ENCODE measurements at regions not wholly inside any gene's neighbourhood (a gene's known extent, or its start where the extent isn't known, plus 50 kb on each side); places are given as distances from the start of the nearest gene placed in this dataset.

DNA sequence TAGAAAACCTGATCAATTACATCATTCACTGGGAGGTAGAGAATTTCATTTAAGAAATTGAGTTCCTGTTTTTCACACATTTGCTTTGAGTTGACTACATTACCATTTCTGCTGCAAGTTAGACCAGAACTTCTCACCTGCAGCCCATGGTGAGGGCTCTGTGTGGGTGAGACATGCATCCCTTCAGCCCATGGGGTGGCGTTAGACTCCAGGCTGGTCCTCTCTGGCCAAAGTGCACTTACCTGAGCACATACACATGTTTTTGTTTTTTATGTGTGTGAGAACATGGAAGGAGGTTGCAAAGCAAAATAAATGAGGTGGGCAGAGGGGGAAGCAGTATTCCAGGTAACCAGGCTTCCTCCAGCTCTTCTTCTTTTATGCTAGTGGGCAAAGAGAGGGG, 470.2 kb downstream of the PMP22 start:
- Histone ChIP-seq H2AFZ (ENCODE audit: low read depth, low read length) (no peak overlapping the region), H3K4me1 (ENCODE audit: insufficient read depth, low read length) (peaks cover 12% of the 10 kb centered on the region), H3K36me3 (ENCODE audit: insufficient read depth, low read length) (no peaks in the 10 kb centered on the region), H3K9me3 (ENCODE audit: low read length) (no peaks in the 10 kb centered on the region), H3K4me3 (ENCODE audit: low read length) (no peak overlapping the region), H3K27me3 (ENCODE audit: insufficient read depth, low read length) (no peaks in the 10 kb centered on the region)

DNA sequence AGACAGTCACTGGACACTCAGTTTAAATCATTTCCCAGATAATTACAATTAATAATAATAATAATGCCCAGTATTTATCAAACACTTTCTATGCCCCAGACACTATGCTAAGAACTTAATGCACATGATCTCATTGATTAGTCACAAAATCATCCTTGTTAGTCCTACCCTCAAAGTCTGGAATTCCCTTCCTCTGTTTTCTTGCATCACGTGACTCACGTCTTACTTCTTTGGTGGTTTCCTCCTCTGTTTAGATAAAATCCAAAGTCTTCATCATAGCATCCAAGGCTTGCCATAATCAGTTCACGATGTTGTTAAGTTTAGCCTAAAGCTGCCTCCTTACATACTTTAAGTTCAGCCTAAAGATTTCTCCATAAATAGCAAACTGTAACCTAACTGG, 471.9 kb downstream of the PMP22 start:
- Histone ChIP-seq H2AFZ (ENCODE audit: low read depth, low read length) (no peak overlapping the region), H3K27me3 (ENCODE audit: insufficient read depth, low read length) (no peaks in the 10 kb centered on the region), H3K4me3 (ENCODE audit: low read length) (no peak overlapping the region), H3K4me1 (ENCODE audit: insufficient read depth, low read length) (peaks cover 15% of the 10 kb centered on the region), H3K9me3 (ENCODE audit: low read length) (no peaks in the 10 kb centered on the region), H3K36me3 (ENCODE audit: insufficient read depth, low read length) (no peaks in the 10 kb centered on the region)

GRCh38 chr17:14792746-14793145, 472.4 kb downstream of the PMP22 start:
- peaks cover 15% of the 10 kb centered on the region for H3K4me1 ChIP-seq (ENCODE audit: insufficient read depth, low read length)
- H3K36me3 ChIP-seq (ENCODE audit: insufficient read depth, low read length): no peaks in the 10 kb centered on the region
- H3K4me3 ChIP-seq (ENCODE audit: low read length): no peak overlapping the region
- no peaks in the 10 kb centered on the region for H3K27me3 ChIP-seq (ENCODE audit: insufficient read depth, low read length)
- H2AFZ ChIP-seq (ENCODE audit: low read depth, low read length): no peak overlapping the region
- no peaks in the 10 kb centered on the region for H3K9me3 ChIP-seq (ENCODE audit: low read length)

DNA sequence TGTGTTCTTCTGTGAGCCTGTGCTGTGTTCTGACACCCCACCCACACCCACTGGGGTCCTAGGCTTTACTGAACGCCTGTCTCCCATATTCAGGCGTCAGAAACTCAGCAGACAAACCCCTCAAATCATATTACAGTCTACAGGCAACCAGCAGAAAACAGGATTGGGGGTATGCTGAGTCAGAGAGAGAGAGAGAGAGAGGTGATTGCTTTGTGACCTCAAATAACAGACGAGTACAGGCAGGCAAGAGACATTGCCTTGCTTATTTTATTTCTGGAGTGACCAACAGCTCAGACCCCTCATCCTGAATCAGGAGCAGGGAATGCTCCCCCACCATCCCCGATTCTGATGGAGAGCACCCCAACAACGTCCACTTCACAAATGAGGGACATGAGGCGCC, 473.9 kb downstream of the PMP22 start:
- Histone ChIP-seq H3K36me3 (ENCODE audit: insufficient read depth, low read length) (no peaks in the 10 kb centered on the region), H3K4me3 (ENCODE audit: low read length) (no peak overlapping the region), H3K27me3 (ENCODE audit: insufficient read depth, low read length) (no peaks in the 10 kb centered on the region), H3K4me1 (ENCODE audit: insufficient read depth, low read length) (peaks cover 15% of the 10 kb centered on the region), H2AFZ (ENCODE audit: low read depth, low read length) (no peak overlapping the region), H3K9me3 (ENCODE audit: low read length) (no peaks in the 10 kb centered on the region)

- Histone ChIP-seq H3K4me1 (ENCODE audit: insufficient read depth, low read length) (peaks cover 15% of the 10 kb centered on the region), H3K27me3 (ENCODE audit: insufficient read depth, low read length) (no peaks in the 10 kb centered on the region), H3K9me3 (ENCODE audit: low read length) (no peaks in the 10 kb centered on the region), H3K4me3 (ENCODE audit: low read length) (no peak overlapping the region), H3K36me3 (ENCODE audit: insufficient read depth, low read length) (no peaks in the 10 kb centered on the region), H2AFZ (ENCODE audit: low read depth, low read length) (no peak overlapping the region)
Observed at GRCh38 chr17:14790521-14790920, 474.6 kb downstream of the PMP22 start.

DNA sequence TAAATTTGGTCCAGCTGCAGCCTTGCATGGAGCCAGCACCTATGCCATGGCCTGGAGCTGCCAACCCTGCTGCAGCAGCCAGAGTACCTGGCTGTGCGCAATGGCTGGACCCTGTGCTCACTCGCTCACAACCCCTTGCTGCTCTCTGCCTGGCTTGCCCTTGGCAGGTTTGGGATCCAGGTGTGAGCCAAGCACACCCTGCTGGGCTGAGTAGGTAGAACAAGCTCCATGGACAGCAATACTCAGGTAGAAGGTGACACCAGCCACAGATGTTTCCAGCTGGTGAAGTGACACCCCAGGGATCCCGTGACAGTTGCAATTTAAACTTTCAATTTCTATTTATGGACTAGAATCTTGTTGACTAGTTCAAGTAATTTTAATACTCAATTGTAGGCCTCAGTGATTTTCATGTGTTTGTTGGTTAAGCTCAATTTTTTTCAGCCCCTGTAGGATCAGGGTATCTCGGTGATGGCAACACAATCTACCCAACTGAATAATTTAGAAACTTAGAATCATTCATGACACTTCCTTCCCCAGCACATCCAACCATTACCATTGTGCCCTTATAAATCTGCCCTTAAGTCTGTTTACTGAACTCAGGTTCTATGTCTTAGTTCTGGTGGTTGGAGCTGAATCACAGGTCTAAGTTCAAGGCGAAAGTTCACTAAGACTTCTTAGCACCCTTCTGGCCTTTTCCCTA, 480.0 kb downstream of the PMP22 start:
- H2AFZ ChIP-seq (ENCODE audit: low read depth, low read length): no peak overlapping the region

GRCh38 chr17:14781123-14781522, 480.2 kb downstream of the HS3ST3B1 start:
- peaks cover 11% of the 10 kb centered on the region for H3K9me3 ChIP-seq (ENCODE audit: low read length)

More for the DNA sequence above, 480.0 kb downstream of the PMP22 start:
- H3K27me3 ChIP-seq (ENCODE audit: insufficient read depth, low read length): no peaks in the 10 kb centered on the region
- H3K36me3 ChIP-seq (ENCODE audit: insufficient read depth, low read length): no peaks in the 10 kb centered on the region
- H3K4me1 ChIP-seq (ENCODE audit: insufficient read depth, low read length): peaks cover 19% of the 10 kb centered on the region
- H3K4me3 ChIP-seq (ENCODE audit: low read length): no peak overlapping the region
- H3K9me3 ChIP-seq (ENCODE audit: low read length): peaks cover 11% of the 10 kb centered on the region

DNA sequence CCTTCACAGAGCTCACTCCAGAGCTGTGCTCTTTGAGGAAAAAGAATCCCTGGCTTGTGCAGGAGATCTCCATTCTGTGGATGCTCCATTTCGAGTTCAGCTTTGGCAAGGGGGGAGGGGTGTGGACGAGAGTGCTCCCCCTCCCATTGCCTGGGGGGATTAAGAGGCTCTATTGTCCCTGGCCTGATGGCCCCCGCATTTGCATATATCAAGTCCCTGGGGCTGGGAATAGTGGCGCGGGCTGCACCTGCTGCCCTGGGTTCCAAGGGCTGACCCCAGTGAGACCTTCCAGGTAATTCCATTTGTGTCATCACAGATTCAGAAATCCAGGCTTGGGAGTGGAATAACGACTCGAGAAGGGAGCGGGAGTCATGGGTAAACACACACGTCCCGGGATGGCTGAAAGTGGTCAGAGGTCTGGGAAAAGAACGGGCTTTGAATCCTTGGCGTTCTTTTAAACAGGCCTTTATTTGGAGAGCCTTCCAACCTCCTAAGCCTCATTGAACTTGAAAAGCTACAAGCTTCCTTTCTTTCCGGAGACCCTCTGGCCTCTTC, 479.3 kb downstream of the HS3ST3B1 start:
- H3K36me3 ChIP-seq (ENCODE audit: insufficient read depth, low read length): no peaks in the 10 kb centered on the region
- H2AFZ ChIP-seq (ENCODE audit: low read depth, low read length): peak overlapping the region; percentile 2
- peak overlapping the region; percentile 32 for H3K4me3 ChIP-seq (ENCODE audit: low read length)
- no peaks in the 10 kb centered on the region for H3K27me3 ChIP-seq (ENCODE audit: insufficient read depth, low read length)
- peaks cover 12% of the 10 kb centered on the region for H3K9me3 ChIP-seq (ENCODE audit: low read length)
- H3K4me1 ChIP-seq (ENCODE audit: insufficient read depth, low read length): peaks cover 40% of the 10 kb centered on the region

More at GRCh38 chr17:14781123-14781522, 480.2 kb downstream of the HS3ST3B1 start:
- Histone ChIP-seq H3K4me1 (ENCODE audit: insufficient read depth, low read length) (peaks cover 40% of the 10 kb centered on the region), H3K4me3 (ENCODE audit: low read length) (no peak overlapping the region), H3K27me3 (ENCODE audit: insufficient read depth, low read length) (no peaks in the 10 kb centered on the region), H3K36me3 (ENCODE audit: insufficient read depth, low read length) (no peaks in the 10 kb centered on the region), H2AFZ (ENCODE audit: low read depth, low read length) (no peak overlapping the region)

GRCh38 chr17:14779241-14779640, 478.4 kb downstream of the HS3ST3B1 start:
- Histone ChIP-seq H3K4me3 (ENCODE audit: low read length) (peak overlapping the region; percentile 32), H2AFZ (ENCODE audit: low read depth, low read length) (no peak overlapping the region), H3K4me1 (ENCODE audit: insufficient read depth, low read length) (peaks cover 40% of the 10 kb centered on the region), H3K9me3 (ENCODE audit: low read length) (peaks cover 11% of the 10 kb centered on the region), H3K27me3 (ENCODE audit: insufficient read depth, low read length) (no peaks in the 10 kb centered on the region), H3K36me3 (ENCODE audit: insufficient read depth, low read length) (no peaks in the 10 kb centered on the region)

GRCh38 chr17:14777291-14777690, 476.4 kb downstream of the HS3ST3B1 start:
- no peaks in the 10 kb centered on the region for H3K36me3 ChIP-seq (ENCODE audit: insufficient read depth, low read length)
- H3K4me1 ChIP-seq (ENCODE audit: insufficient read depth, low read length): peaks cover 40% of the 10 kb centered on the region
- H3K4me3 ChIP-seq (ENCODE audit: low read length): no peak overlapping the region
- no peaks in the 10 kb centered on the region for H3K27me3 ChIP-seq (ENCODE audit: insufficient read depth, low read length)
- no peak overlapping the region for H2AFZ ChIP-seq (ENCODE audit: low read depth, low read length)
- H3K9me3 ChIP-seq (ENCODE audit: low read length): peaks cover 4% of the 10 kb centered on the region

- Histone ChIP-seq H3K36me3 (ENCODE audit: insufficient read depth, low read length) (no peaks in the 10 kb centered on the region), H3K4me3 (ENCODE audit: low read length) (no peak overlapping the region), H3K9me3 (ENCODE audit: low read length) (peaks cover 6% of the 10 kb centered on the region), H3K27me3 (ENCODE audit: insufficient read depth, low read length) (no peaks in the 10 kb centered on the region), H3K4me1 (ENCODE audit: insufficient read depth, low read length) (peaks cover 40% of the 10 kb centered on the region), H2AFZ (ENCODE audit: low read depth, low read length) (no peak overlapping the region)
Observed at GRCh38 chr17:14776791-14777190, 475.9 kb downstream of the HS3ST3B1 start.

DNA sequence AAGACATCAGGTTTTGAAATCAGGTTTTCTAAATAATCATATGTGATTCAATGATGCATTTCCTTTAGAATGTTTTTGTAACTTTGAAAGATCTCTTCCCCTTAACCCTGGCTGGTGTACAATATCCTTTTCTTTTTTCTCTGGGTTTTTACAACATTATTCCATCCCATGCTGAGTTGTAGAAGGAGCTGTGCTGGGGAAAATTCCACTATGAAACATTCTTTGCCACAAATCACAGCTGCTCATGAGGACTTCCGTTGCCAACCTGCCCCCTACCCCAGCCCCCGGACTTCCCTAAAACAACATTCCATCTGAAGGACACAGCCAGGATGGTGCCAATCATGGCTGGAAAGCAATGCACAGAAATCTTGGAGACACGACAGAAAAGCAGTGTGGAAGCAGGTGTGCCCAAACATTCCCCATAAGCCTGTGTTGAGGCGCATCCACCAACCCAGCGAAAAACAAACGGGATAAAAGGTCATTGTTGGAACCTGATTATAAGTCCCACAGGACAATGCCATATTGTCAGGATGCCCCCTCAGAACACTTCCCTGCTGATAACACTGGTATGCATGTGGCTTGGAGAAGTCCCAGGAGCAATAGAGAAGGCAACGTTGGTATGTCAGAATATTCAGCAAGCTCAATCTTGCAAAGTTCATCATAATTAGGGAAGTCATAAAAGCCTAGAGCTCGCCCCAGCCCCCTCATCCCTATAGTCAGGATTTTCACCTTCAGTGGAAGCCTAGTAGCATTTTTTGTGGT, 475.0 kb downstream of the HS3ST3B1 start:
- Histone ChIP-seq H3K27me3 (ENCODE audit: insufficient read depth, low read length) (no peaks in the 10 kb centered on the region), H3K9me3 (ENCODE audit: low read length) (peaks cover 9% of the 10 kb centered on the region), H3K4me1 (ENCODE audit: insufficient read depth, low read length) (peaks cover 34% of the 10 kb centered on the region), H2AFZ (ENCODE audit: low read depth, low read length) (no peak overlapping the region), H3K4me3 (ENCODE audit: low read length) (no peak overlapping the region), H3K36me3 (ENCODE audit: insufficient read depth, low read length) (no peaks in the 10 kb centered on the region)

DNA sequence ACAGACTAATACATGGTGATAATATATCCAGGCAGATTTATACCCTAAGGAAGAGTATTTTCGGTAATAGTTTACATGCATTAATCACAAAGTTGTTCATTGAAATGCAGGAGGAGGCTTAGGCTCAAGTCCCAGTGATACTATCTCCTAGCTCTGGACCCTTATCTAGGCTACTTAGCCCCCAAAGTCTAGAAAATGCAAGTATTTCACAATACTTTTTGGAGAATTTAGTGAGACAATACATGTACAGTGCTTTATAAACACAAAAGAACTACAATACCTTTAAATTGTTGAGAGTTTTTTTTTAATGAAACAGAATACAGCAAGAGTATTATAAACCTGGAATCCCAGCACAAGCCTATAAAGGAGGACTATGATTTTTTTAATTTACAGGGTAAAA, 473.9 kb downstream of the HS3ST3B1 start:
- Histone ChIP-seq H3K36me3 (ENCODE audit: insufficient read depth, low read length) (no peaks in the 10 kb centered on the region), H3K27me3 (ENCODE audit: insufficient read depth, low read length) (no peaks in the 10 kb centered on the region), H3K4me1 (ENCODE audit: insufficient read depth, low read length) (peaks cover 23% of the 10 kb centered on the region), H3K4me3 (ENCODE audit: low read length) (no peak overlapping the region), H3K9me3 (ENCODE audit: low read length) (peaks cover 9% of the 10 kb centered on the region), H2AFZ (ENCODE audit: low read depth, low read length) (no peak overlapping the region)
